GM12891 (cell line): ENCODE measurements at regions not wholly inside any gene's neighbourhood (a gene's known extent, or its start where the extent isn't known, plus 50 kb on each side); places are given as distances from the start of the nearest gene placed in this dataset.

Experiments
- POLR2A ChIP-seq: IDR thresholded peaks from 2 replicates; pipeline ENCODE4 v1.6.1; 2011; ENCODE audit warnings: low read depth, low read length, control low read depth
- POLR2AphosphoS5 ChIP-seq: IDR thresholded peaks from 2 replicates; pipeline ENCODE4 v1.6.1; 2011; ENCODE audit warnings: low read depth, low read length, control low read depth
- SPI1 ChIP-seq: IDR thresholded peaks from 2 replicates; pipeline ENCODE4 v1.6.1; 2011; ENCODE audit warnings: low read depth, low read length, control low read depth

GRCh38 chr4:52187603-52188002, 136.5 kb downstream of the SPATA18 start:
- TF ChIP-seq SPI1 (no peak), POLR2A (no peak), POLR2AphosphoS5 (no peak)
